ENCODE measurements at regions not wholly inside any gene's neighbourhood (a gene's known extent, or its start where the extent isn't known, plus 50 kb on each side); places are given as distances from the start of the nearest gene placed in this dataset.

GRCh38 chr7:17608114-17608833 is 309.8 kb downstream of the AHR start:
- DNase-seq (ENCODE audit: low read depth), result no peak

GRCh38 chr7:17611611-17612010 is 313.2 kb downstream of the AHR start:
- DNase-seq (ENCODE audit: low read depth), result no peak

- DNase-seq (ENCODE audit: low read depth), result no peak
These were observed 315.0 kb downstream of the AHR start for GRCh38 chr7:17613338-17614041.

GRCh38 chr7:17617380-17617779 is 318.9 kb downstream of the AHR start:
- DNase-seq (ENCODE audit: low read depth), result no peak

GRCh38 chr7:17617857-17618651 is 319.6 kb downstream of the AHR start:
- DNase-seq (ENCODE audit: low read depth), result no peak

- DNase-seq (ENCODE audit: low read depth), result no peak
These were observed 320.2 kb downstream of the AHR start for GRCh38 chr7:17618652-17618974.

GRCh38 chr7:17619196-17619818 is 320.9 kb downstream of the AHR start:
- no peak for DNase-seq (ENCODE audit: low read depth)

- DNase-seq (ENCODE audit: low read depth), result no peak
These were observed 319.7 kb downstream of the SNX13 start for GRCh38 chr7:17620566-17620965.

- no peak for DNase-seq (ENCODE audit: low read depth)
These were observed 317.8 kb downstream of the SNX13 start for GRCh38 chr7:17622451-17622850.

- no peak for DNase-seq (ENCODE audit: low read depth)
These were observed 316.6 kb downstream of the SNX13 start for GRCh38 chr7:17623546-17624185.

- no peak for DNase-seq (ENCODE audit: low read depth)
These were observed 315.9 kb downstream of the SNX13 start for GRCh38 chr7:17624379-17624778.

- peak; percentile 39 for DNase-seq (ENCODE audit: low read depth)
These were observed 315.3 kb downstream of the SNX13 start for GRCh38 chr7:17625043-17625442.

GRCh38 chr7:17626235-17626634 is 314.1 kb downstream of the SNX13 start:
- no peak for DNase-seq (ENCODE audit: low read depth)

- no peak for DNase-seq (ENCODE audit: low read depth)
These were observed 309.2 kb downstream of the SNX13 start for GRCh38 chr7:17631061-17631460.

- DNase-seq (ENCODE audit: low read depth), result no peak
These were observed 307.9 kb downstream of the SNX13 start for GRCh38 chr7:17632384-17632783.

- DNase-seq (ENCODE audit: low read depth), result no peak
These were observed 307.2 kb downstream of the SNX13 start for GRCh38 chr7:17633067-17633466.

GRCh38 chr7:17638727-17639126 is 301.6 kb downstream of the SNX13 start:
- DNase-seq (ENCODE audit: low read depth), result no peak

GRCh38 chr7:17640730-17641377 is 299.4 kb downstream of the SNX13 start:
- DNase-seq (ENCODE audit: low read depth), result peak; percentile 26

- no peak for DNase-seq (ENCODE audit: low read depth)
These were observed 294.8 kb downstream of the SNX13 start for GRCh38 chr7:17645500-17645899.

- peak; percentile 50 for DNase-seq (ENCODE audit: low read depth)
These were observed 293.9 kb downstream of the SNX13 start for GRCh38 chr7:17646253-17646956.

- DNase-seq (ENCODE audit: low read depth), result no peak
These were observed 289.0 kb downstream of the SNX13 start for GRCh38 chr7:17651341-17651740.
